IMR-90 (cell line): ENCODE measurements at regions not wholly inside any gene's neighbourhood (a gene's known extent, or its start where the extent isn't known, plus 50 kb on each side); places are given as distances from the start of the nearest gene placed in this dataset.

Experiments
- CHD1 ChIP-seq: IDR thresholded peaks from 2 replicates; pipeline ENCODE4 v1.6.1; 2012; ENCODE audit warnings: low read depth, low read length, improper control_type of control experiment
- TF ChIP-seq, protein P1 (sequence below): conservative IDR thresholded peaks from 2 replicates; pipeline ENCODE4 v1.5.1; 2012; ENCODE audit warnings: mild to moderate bottlenecking, low read depth, low read length, improper control_type of control experiment

DNA sequence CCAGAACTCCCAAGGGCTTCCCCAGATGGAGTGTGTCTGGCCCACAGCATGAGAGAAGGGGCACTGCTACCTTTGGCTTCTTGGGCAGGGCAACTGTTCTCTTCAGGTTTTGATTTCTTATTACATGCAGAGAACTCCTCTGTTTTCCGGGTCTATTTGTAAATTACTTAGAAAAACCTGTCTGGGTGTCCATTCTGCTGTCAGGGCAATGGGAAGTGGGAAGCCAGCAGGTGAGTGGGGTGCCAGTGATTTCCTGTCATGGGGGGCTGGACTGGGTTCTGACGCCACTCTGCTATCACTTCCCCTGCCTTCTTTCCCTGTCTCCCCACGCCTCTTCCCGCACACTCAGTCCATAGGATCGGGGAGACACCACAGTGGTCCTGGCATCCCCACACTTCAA, 58.0 kb upstream of the LGALSL start:
- TF ChIP-seq CHD1, result no peak
- TF ChIP-seq, protein P1, sequence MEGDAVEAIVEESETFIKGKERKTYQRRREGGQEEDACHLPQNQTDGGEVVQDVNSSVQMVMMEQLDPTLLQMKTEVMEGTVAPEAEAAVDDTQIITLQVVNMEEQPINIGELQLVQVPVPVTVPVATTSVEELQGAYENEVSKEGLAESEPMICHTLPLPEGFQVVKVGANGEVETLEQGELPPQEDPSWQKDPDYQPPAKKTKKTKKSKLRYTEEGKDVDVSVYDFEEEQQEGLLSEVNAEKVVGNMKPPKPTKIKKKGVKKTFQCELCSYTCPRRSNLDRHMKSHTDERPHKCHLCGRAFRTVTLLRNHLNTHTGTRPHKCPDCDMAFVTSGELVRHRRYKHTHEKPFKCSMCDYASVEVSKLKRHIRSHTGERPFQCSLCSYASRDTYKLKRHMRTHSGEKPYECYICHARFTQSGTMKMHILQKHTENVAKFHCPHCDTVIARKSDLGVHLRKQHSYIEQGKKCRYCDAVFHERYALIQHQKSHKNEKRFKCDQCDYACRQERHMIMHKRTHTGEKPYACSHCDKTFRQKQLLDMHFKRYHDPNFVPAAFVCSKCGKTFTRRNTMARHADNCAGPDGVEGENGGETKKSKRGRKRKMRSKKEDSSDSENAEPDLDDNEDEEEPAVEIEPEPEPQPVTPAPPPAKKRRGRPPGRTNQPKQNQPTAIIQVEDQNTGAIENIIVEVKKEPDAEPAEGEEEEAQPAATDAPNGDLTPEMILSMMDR, result no peak
